ENCODE measurements at regions not wholly inside any gene's neighbourhood (a gene's known extent, or its start where the extent isn't known, plus 50 kb on each side); places are given as distances from the start of the nearest gene placed in this dataset.

- DNase-seq (ENCODE audit: low spot score), result no peak
- in situ Hi-C loops (cut with MboI; ENCODE audit: low pct_unique_long_range_greater_than_20kb, low sequenced_read_pairs, unreplicated experiment), result no loop called here
- no peak for TF ChIP-seq CTCF (IDR thresholded peaks at IDR 0.05; ENCODE audit: extremely low read depth, insufficient read depth, missing control alignments)
Observed at GRCh38 chr5:124522992-124523391, 223.4 kb downstream of the ZNF608 start.

GRCh38 chr5:124521461-124522230 lies 224.8 kb downstream of the ZNF608 start:
- no peak for DNase-seq (ENCODE audit: low spot score)
- in situ Hi-C loops (cut with MboI; ENCODE audit: low pct_unique_long_range_greater_than_20kb, low sequenced_read_pairs, unreplicated experiment), result no loop called here
- no peak for TF ChIP-seq CTCF (IDR thresholded peaks at IDR 0.05; ENCODE audit: extremely low read depth, insufficient read depth, missing control alignments)

GRCh38 chr5:124519396-124519795 lies 227.0 kb downstream of the ZNF608 start:
- no peak for DNase-seq (ENCODE audit: low spot score)
- in situ Hi-C loops (cut with MboI; ENCODE audit: low pct_unique_long_range_greater_than_20kb, low sequenced_read_pairs, unreplicated experiment), result no loop called here
- TF ChIP-seq CTCF (IDR thresholded peaks at IDR 0.05; ENCODE audit: extremely low read depth, insufficient read depth, missing control alignments), result no peak

GRCh38 chr5:124516567-124516966 lies 229.9 kb downstream of the ZNF608 start:
- DNase-seq (ENCODE audit: low spot score), result no peak
- no peak for TF ChIP-seq CTCF (IDR thresholded peaks at IDR 0.05; ENCODE audit: extremely low read depth, insufficient read depth, missing control alignments)
- in situ Hi-C loops (cut with MboI; ENCODE audit: low pct_unique_long_range_greater_than_20kb, low sequenced_read_pairs, unreplicated experiment), result no loop called here

GRCh38 chr5:124515497-124516245 lies 230.8 kb downstream of the ZNF608 start:
- DNase-seq (ENCODE audit: low spot score), result no peak
- in situ Hi-C loops (cut with MboI; ENCODE audit: low pct_unique_long_range_greater_than_20kb, low sequenced_read_pairs, unreplicated experiment), result no loop called here
- no peak for TF ChIP-seq CTCF (IDR thresholded peaks at IDR 0.05; ENCODE audit: extremely low read depth, insufficient read depth, missing control alignments)

- TF ChIP-seq CTCF (IDR thresholded peaks at IDR 0.05; ENCODE audit: extremely low read depth, insufficient read depth, missing control alignments), result no peak
- in situ Hi-C loops (cut with MboI; ENCODE audit: low pct_unique_long_range_greater_than_20kb, low sequenced_read_pairs, unreplicated experiment), result no loop called here
- no peak for DNase-seq (ENCODE audit: low spot score)
Observed at GRCh38 chr5:124514956-124515355, 231.5 kb downstream of the ZNF608 start.
